ENCODE measurements at regions not wholly inside any gene's neighbourhood (a gene's known extent, or its start where the extent isn't known, plus 50 kb on each side); places are given as distances from the start of the nearest gene placed in this dataset.

DNA sequence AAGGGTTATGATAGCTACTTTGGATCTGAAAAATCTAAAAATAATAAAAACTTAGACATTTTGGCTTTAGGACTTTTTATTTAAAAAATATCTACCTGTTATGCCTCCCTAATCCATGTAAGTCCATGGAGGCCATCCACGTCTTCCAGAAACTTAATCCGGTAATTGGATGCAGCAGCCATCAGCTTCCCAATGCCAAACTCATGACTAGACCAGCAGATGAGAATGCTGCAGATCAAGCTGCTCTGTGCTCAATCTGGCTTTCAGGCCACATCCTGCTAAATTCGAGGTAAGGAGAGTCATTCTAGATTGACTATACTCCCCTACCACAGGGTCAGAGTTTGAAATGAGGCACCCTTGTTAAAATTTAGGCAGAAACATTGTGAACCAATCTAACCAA, 168.5 kb upstream of the TCERG1L start:
- no TSS peak for BruUV-seq (replicated peaks)
- FAIRE-seq (no peak), DNase-seq (ENCODE audit: low read depth, low spot score) (no peak), ATAC-seq (no peak)
- Histone ChIP-seq H3K4me2 (ENCODE audit: control insufficient read depth, insufficient read depth) (no peak overlapping the region), H2AFZ (ENCODE audit: control insufficient read depth, low read depth, low read length) (no peak overlapping the region), H3K79me2 (ENCODE audit: control insufficient read depth, insufficient read depth, low read length) (no peaks in the 10 kb centered on the region), H3K36me3 (ENCODE audit: control insufficient read depth in 2 of 2, insufficient read depth in 2 of 2, low read length in 1 of 2) (no peaks in the 10 kb centered on the region), H4K20me1 (ENCODE audit: control insufficient read depth, insufficient read depth) (no peaks in the 10 kb centered on the region), H3K9ac (ENCODE audit: control insufficient read depth, insufficient read depth, low read length) (no peak overlapping the region), H3K4me1 (ENCODE audit: control insufficient read depth, insufficient read depth, low read length) (no peaks in the 10 kb centered on the region), H3K9me3 (replicated peaks; ENCODE audit: control insufficient read depth, insufficient read depth, low read length) (no peaks in the 10 kb centered on the region; the same call in 2 of the 3 replicates), H3K27me3 (replicated peaks in 1 of 2; ENCODE audit: control insufficient read depth in 2 of 2, insufficient read depth in 2 of 2, low read length in 1 of 2) (no peaks in the 10 kb centered on the region), H3K27ac (ENCODE audit: control insufficient read depth, insufficient read depth) (no peak overlapping the region), H3K4me3 (no peak overlapping the region)
- RAD21 ChIA-PET (ENCODE audit: unreplicated experiment): no interaction called here
- in situ Hi-C loops (cut with MboI) (no loop called here), intact Hi-C loops (cut with micrococcal nuclease; ENCODE audit: unreplicated experiment) (no loop called here)
- POLR2A ChIA-PET: no interaction called here
- CTCF ChIA-PET: interaction anchor here (1.0 kb wide), 1 partner anchor 14 kb away, joined by 3 read pairs; no protein-coding TSS in a partner anchor
- SMC1A ChIA-PET (ENCODE audit: uncharacterized antibody, unreplicated experiment): no interaction called here
- WGBS (ENCODE audit: insufficient coverage, insufficient replicate concordance, low lambda C conversion rate, missing lambda C conversion rate): 42% methylated on average over 3 of the region's 3 CpGs
- TF ChIP-seq CBX3 (IDR thresholded peaks at IDR 0.05; ENCODE audit: borderline replicate concordance, low read depth): no peak
- TF ChIP-seq, protein P1, sequence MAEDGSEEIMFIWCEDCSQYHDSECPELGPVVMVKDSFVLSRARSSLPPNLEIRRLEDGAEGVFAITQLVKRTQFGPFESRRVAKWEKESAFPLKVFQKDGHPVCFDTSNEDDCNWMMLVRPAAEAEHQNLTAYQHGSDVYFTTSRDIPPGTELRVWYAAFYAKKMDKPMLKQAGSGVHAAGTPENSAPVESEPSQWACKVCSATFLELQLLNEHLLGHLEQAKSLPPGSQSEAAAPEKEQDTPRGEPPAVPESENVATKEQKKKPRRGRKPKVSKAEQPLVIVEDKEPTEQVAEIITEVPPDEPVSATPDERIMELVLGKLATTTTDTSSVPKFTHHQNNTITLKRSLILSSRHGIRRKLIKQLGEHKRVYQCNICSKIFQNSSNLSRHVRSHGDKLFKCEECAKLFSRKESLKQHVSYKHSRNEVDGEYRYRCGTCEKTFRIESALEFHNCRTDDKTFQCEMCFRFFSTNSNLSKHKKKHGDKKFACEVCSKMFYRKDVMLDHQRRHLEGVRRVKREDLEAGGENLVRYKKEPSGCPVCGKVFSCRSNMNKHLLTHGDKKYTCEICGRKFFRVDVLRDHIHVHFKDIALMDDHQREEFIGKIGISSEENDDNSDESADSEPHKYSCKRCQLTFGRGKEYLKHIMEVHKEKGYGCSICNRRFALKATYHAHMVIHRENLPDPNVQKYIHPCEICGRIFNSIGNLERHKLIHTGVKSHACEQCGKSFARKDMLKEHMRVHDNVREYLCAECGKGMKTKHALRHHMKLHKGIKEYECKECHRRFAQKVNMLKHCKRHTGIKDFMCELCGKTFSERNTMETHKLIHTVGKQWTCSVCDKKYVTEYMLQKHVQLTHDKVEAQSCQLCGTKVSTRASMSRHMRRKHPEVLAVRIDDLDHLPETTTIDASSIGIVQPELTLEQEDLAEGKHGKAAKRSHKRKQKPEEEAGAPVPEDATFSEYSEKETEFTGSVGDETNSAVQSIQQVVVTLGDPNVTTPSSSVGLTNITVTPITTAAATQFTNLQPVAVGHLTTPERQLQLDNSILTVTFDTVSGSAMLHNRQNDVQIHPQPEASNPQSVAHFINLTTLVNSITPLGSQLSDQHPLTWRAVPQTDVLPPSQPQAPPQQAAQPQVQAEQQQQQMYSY (CRISPR knock-in tag; IDR thresholded peaks at IDR 0.05): no peak
- TF ChIP-seq CHD1 (IDR thresholded peaks at IDR 0.05; ENCODE audit: low read depth, low read length): no peak
- no peak for TF ChIP-seq SPI1 (IDR thresholded peaks at IDR 0.05; ENCODE audit: borderline replicate concordance, insufficient read depth, low read depth, low read length)
- TF ChIP-seq, protein P2, sequence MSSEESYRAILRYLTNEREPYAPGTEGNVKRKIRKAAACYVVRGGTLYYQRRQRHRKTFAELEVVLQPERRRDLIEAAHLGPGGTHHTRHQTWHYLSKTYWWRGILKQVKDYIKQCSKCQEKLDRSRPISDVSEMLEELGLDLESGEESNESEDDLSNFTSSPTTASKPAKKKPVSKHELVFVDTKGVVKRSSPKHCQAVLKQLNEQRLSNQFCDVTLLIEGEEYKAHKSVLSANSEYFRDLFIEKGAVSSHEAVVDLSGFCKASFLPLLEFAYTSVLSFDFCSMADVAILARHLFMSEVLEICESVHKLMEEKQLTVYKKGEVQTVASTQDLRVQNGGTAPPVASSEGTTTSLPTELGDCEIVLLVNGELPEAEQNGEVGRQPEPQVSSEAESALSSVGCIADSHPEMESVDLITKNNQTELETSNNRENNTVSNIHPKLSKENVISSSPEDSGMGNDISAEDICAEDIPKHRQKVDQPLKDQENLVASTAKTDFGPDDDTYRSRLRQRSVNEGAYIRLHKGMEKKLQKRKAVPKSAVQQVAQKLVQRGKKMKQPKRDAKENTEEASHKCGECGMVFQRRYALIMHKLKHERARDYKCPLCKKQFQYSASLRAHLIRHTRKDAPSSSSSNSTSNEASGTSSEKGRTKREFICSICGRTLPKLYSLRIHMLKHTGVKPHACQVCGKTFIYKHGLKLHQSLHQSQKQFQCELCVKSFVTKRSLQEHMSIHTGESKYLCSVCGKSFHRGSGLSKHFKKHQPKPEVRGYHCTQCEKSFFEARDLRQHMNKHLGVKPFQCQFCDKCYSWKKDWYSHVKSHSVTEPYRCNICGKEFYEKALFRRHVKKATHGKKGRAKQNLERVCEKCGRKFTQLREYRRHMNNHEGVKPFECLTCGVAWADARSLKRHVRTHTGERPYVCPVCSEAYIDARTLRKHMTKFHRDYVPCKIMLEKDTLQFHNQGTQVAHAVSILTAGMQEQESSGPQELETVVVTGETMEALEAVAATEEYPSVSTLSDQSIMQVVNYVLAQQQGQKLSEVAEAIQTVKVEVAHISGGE (CRISPR knock-in tag; IDR thresholded peaks at IDR 0.05): no peak
- TF ChIP-seq SMC3 (IDR thresholded peaks at IDR 0.05; ENCODE audit: borderline replicate concordance, low read length): no peak
- no peak for TF ChIP-seq SMAD5 (IDR thresholded peaks at IDR 0.05; ENCODE audit: low read depth)
- TF ChIP-seq, protein P3, sequence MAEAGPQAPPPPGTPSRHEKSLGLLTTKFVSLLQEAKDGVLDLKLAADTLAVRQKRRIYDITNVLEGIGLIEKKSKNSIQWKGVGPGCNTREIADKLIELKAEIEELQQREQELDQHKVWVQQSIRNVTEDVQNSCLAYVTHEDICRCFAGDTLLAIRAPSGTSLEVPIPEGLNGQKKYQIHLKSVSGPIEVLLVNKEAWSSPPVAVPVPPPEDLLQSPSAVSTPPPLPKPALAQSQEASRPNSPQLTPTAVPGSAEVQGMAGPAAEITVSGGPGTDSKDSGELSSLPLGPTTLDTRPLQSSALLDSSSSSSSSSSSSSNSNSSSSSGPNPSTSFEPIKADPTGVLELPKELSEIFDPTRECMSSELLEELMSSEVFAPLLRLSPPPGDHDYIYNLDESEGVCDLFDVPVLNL (IDR thresholded peaks at IDR 0.05; ENCODE audit: low read depth, low read length): no peak
- TF ChIP-seq SP1 (IDR thresholded peaks at IDR 0.05; ENCODE audit: low read depth, low read length): no peak
- TF ChIP-seq, protein P4, sequence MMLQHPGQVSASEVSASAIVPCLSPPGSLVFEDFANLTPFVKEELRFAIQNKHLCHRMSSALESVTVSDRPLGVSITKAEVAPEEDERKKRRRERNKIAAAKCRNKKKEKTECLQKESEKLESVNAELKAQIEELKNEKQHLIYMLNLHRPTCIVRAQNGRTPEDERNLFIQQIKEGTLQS (IDR thresholded peaks at IDR 0.05; ENCODE audit: borderline replicate concordance, extremely low read depth, low read depth, low read length): no peak
- TF ChIP-seq RBBP5 (conservative IDR thresholded peaks at IDR 0.05): no peak
- TF ChIP-seq ATF7 (IDR thresholded peaks at IDR 0.05; ENCODE audit: low read depth): no peak
- no peak for TF ChIP-seq ZBED1 (IDR thresholded peaks at IDR 0.05; ENCODE audit: borderline replicate concordance)
- TF ChIP-seq, protein P5, sequence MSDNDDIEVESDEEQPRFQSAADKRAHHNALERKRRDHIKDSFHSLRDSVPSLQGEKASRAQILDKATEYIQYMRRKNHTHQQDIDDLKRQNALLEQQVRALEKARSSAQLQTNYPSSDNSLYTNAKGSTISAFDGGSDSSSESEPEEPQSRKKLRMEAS (IDR thresholded peaks at IDR 0.05; ENCODE audit: low read depth, low read length): no peak
